Activated naive CD4-positive, alpha-beta T cell treated with anti-CD3 and anti-CD28 coated beads for 36 hours (primary cell): ENCODE measurements at regions not wholly inside any gene's neighbourhood (a gene's known extent, or its start where the extent isn't known, plus 50 kb on each side); places are given as distances from the start of the nearest gene placed in this dataset. TPM values are rescaled to one million over a fixed set of nuclear protein-coding genes. Genes with fewer than 3 reads are reported as not detected.

Experiments
- CTCF ChIA-PET: fragments of 350-600 bp; sonication (Branson Sonifier 250); formaldehyde crosslinking; loops from one replicate; lab custom pipeline; 2021; ENCODE audit warnings: antibody characterized with exemption; lab: Charles Lee
- DNase-seq: peaks from one replicate; pipeline ENCODE4 v3.0.0-alpha.2; 2020
- H3K27ac Mint-ChIP-seq: one replicate; pipeline ENCODE4 v1.8.0; 2021; ENCODE audit warnings: mild to moderate bottlenecking, mixed read lengths
- H3K27me3 Mint-ChIP-seq: one replicate; pipeline ENCODE4 v1.8.0; 2021; ENCODE audit warnings: low read depth, mixed read lengths
- H3K36me3 Mint-ChIP-seq: one replicate; pipeline ENCODE4 v1.8.0; 2021; ENCODE audit warnings: low read depth, mixed read lengths
- H3K4me1 Mint-ChIP-seq: one replicate; pipeline ENCODE4 v1.8.0; 2021; ENCODE audit warnings: low read depth, mixed read lengths
- H3K4me3 Mint-ChIP-seq: one replicate; pipeline ENCODE4 v1.8.0; 2021; ENCODE audit warnings: mild to moderate bottlenecking, moderate library complexity, mixed read lengths
- H3K9me3 Mint-ChIP-seq: one replicate; pipeline ENCODE4 v1.8.0; 2021; ENCODE audit warnings: mixed read lengths
- intact Hi-C: fragments of 100-400 bp; cut with micrococcal nuclease; formaldehyde crosslinking; loops from one replicate; pipeline ENCODE4 v1.15.1; 2023
- microRNA-seq: library from miRNA; unstranded; fragments of <30 nt; microRNA quantifications from one replicate; pipeline ENCODE4 v1.2.0, GENCODE V29; 2022; ENCODE audit warnings: borderline microRNAs expressed, borderline replicate concordance

DNA sequence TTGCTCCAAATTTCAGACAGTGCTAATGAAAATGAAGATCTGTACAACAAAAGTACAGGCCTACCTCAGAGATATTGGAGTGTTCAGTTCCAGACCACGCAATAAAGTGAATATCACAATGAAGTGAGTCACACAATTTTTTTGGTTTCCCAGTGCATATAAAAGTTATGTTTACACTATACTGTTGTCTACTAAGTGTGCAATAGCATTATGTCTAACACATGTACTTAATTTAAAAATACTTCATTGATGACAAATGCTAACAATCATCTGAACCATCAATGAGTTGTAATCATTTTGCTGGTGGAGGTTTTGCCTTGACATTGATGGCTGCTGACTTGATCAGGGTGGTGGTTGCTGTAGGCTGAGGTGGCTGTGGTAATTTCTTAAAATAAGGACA lies 60.6 kb upstream of the E2F8 start:
- no peak overlapping the region for H3K4me3 Mint-ChIP-seq
- no peaks in the 10 kb centered on the region for H3K9me3 Mint-ChIP-seq
- peaks cover 22% of the 10 kb centered on the region for H3K27me3 Mint-ChIP-seq
- no peak for DNase-seq
- no peak overlapping the region for H3K27ac Mint-ChIP-seq
- H3K4me1 Mint-ChIP-seq, result no peaks in the 10 kb centered on the region
- intact Hi-C loops, result no loop called here
- H3K36me3 Mint-ChIP-seq, result no peaks in the 10 kb centered on the region
- CTCF ChIA-PET, result interaction anchor here (1.3 kb wide), 1 partner anchor 263 kb away, joined by 3 read pairs; no protein-coding TSS in a partner anchor

- no peak overlapping the region for H3K4me3 Mint-ChIP-seq
- peaks cover 24% of the 10 kb centered on the region for H3K27me3 Mint-ChIP-seq
- DNase-seq, result no peak
- H3K9me3 Mint-ChIP-seq, result no peaks in the 10 kb centered on the region
- H3K4me1 Mint-ChIP-seq, result no peaks in the 10 kb centered on the region
- intact Hi-C loops, result no loop called here
- CTCF ChIA-PET, result no interaction called here
- H3K27ac Mint-ChIP-seq, result no peak overlapping the region
- no peaks in the 10 kb centered on the region for H3K36me3 Mint-ChIP-seq
Observed at GRCh38 chr11:19294444-19294843, 53.7 kb upstream of the E2F8 start.

- no peak overlapping the region for H3K4me3 Mint-ChIP-seq
- no peak for DNase-seq
- CTCF ChIA-PET, result no interaction called here
- intact Hi-C loops, result no loop called here
- H3K27me3 Mint-ChIP-seq, result peaks cover 5% of the 10 kb centered on the region
- H3K4me1 Mint-ChIP-seq, result no peaks in the 10 kb centered on the region
- no peak overlapping the region for H3K27ac Mint-ChIP-seq
- no peaks in the 10 kb centered on the region for H3K9me3 Mint-ChIP-seq
- no peaks in the 10 kb centered on the region for H3K36me3 Mint-ChIP-seq
Observed at GRCh38 chr11:19291064-19291463, 50.3 kb upstream of the E2F8 start.

Small RNAs in the stretch of these regions (microRNA-seq; reads per million reads assigned to microRNA genes)
- not detected for gene MIR4486
